NK-92 treated with Interleukin-12 subunit alpha and Interleukin-12 subunit beta, amount 100 ng/mL, for 24 hours (cell line): ENCODE measurements at regions not wholly inside any gene's neighbourhood (a gene's known extent, or its start where the extent isn't known, plus 50 kb on each side); places are given as distances from the start of the nearest gene placed in this dataset.

Experiments
- DNase-seq: peaks from one replicate; lab custom pipeline; 2025; lab: John Stamatoyannopoulos, UW

DNA sequence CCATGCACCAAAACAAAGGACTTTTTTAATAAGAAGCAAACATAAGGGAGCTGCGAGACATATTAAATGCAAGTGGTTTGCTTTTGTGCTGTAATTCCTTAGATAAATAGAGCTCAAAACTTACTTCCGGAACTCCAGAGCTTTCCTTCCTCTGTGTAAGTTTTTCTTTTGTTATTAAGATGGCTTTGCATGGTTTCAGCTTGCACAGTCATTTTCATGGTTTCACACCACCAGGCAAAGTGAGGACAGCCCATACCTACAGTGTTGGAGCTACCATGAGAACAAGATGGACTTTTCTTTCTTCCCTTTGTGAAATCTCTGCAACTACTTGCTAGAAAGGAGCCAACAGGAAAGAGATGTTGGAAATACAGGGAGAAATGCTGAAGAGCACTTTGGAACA, 368.0 kb downstream of the SETD4 start:
- DNase-seq, result no peak

DNA sequence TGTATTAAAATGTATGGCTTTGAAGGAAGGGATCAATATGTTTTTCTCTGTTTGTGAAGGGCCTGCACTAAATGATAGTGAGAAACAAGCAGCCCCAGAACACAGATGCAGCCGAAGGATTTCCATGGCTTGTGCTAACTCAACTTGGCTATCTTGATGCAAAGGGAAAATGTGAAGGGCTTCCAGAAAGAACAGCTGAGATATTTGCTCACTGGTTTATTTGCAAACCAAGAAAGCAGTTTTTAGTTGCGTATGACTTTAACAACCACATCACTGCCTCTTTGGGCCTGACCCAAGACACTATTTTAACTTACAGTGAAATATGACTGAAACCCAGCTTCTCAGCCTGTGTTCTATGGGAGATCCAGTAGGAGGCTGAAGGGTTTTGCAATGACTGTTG, 369.9 kb downstream of the SETD4 start:
- no peak for DNase-seq

DNA sequence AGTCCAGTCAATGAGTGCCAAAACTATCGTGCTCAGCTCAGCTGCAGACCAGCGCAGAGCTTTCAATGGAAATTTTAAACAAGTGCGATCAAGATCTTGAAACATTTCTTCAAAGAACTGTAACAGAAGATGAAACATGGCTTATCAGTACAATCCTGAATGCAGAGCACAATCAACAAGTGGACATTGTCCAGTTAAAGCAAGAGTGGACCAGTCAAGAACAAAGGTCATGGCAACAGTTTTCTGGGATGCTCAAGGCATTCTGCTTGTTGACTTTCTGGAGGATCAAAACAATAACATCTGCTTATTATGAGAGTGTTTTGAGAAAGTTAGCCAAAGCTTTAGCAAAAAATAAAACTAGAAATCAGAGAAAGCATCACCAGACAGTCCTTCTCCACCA, 374.2 kb downstream of the SETD4 start:
- DNase-seq, result no peak

GRCh38 chr21:35683664-35684304, 376.5 kb downstream of the SETD4 start:
- DNase-seq, result no peak

- DNase-seq, result no peak
Observed at GRCh38 chr21:35682904-35683549, 377.3 kb downstream of the SETD4 start.

GRCh38 chr21:35681946-35682345, 378.4 kb downstream of the SETD4 start:
- no peak for DNase-seq

GRCh38 chr21:35679076-35679475, 381.2 kb downstream of the SETD4 start:
- no peak for DNase-seq

GRCh38 chr21:35678393-35678792, 381.9 kb downstream of the SETD4 start:
- no peak for DNase-seq

DNA sequence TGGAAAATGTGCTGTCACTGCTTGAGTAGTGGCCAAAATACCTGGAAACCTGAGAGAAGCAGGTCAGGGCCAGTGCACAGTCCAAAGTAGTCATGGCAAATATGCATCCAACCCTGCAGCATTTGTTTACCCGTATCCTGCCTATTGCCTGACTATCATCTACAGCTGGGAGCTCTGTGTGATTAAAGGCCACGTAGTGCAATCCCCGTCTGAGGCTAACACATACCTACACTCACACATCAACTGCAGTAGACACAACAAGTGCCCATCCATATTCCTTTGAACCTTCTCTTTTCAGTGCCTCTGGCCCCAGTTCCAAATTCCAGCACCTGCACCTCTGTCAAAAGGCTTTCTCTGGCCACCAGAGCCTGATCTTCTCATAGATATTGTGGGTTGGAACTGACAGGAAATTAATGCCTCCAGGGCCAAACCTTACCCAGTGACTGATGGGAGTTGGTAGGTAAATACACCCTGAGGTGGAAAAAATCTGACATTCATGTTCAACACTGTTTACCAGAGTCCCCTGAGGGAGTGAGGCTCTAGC, 383.0 kb downstream of the SETD4 start:
- DNase-seq, result no peak

DNA sequence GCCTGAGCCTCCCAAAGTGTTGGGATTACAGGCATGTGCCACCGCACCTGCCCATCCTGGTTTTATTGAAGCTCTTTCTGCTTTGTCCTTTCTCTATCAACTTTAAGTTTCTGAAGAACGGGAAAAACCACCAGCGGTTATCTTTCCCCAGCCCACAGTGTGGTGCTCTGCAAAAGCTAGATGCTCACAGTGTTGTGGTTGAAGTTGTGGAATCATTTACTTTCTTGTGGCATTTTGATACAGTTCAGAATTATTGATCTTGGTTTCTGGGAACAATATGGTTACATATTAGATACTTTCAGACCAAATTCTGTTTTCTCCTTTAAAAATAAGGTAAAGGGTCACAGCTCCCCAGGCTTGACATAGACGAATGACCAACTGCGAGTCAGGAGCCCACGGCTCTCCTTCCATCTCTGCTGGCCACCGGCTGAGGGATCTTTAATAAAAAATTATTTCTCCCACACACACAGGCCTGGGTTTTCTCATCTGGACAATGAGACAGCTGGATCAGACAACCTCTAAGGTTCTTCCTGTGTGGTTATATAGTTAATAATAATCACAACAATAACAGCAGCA, 385.3 kb downstream of the SETD4 start:
- DNase-seq, result no peak

GRCh38 chr21:35674091-35674671, 386.1 kb downstream of the SETD4 start:
- no peak for DNase-seq

GRCh38 chr21:35672313-35672712, 388.0 kb downstream of the SETD4 start:
- no peak for DNase-seq

- DNase-seq, result no peak
Observed at GRCh38 chr21:35664683-35665082, 395.6 kb downstream of the SETD4 start.

DNA sequence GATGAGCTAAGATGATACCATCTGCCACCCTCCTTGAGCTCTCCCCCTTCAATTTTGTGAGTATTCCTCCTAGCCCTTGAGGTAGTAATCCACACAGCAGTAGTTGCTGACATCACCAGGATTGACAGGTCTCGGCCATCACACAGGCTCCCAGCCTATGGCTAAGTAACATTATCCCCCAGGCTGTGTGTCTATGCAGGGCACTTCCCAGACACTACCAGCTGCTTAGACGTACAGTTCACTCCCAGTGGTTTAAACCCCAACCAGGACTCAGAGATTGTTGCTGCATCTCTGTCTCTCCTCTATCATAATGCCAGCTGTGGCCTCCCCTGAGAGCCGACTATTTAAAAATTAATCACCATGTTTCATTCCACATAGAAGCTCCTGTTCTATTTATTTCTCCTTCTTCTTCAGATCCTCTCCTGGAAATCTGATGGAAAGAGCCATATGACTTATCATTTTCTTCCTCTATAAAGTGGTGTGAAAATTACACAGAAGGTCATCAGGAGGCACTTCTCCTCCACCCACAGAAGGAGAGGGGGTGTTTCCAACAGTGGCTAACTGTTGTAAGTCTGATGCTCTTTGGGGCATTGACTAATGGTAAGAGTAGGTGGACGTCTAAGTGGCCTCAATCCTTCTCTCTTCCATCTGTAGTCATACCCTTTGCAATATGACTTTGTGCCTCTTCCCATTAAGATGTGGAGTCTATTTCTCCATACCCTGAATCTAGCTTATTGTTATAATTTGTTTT, 396.3 kb downstream of the SETD4 start:
- no peak for DNase-seq

GRCh38 chr21:35658242-35658641, 402.1 kb downstream of the SETD4 start:
- DNase-seq, result no peak

DNA sequence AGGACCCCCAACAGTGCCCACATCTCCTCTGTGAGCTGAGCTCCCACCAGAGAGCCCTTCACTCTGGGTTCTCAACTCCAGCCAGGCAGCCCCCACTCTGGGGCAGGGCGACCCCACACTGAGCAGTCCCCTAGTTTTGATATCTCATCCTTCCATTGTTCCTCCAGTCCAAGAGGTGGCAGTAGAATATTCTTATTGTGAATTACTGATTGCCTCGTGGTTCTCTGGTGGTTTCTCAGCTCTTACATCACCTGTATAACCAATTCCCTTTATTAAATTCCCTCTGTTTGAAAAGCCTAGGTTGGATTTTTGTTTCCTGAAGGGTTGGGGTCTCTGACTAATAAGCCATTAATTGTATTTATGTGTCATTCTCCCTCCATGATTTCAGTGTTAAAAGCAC, 407.5 kb downstream of the SETD4 start:
- DNase-seq, result no peak

- no peak for DNase-seq
Observed at GRCh38 chr21:35652196-35652595, 408.1 kb downstream of the SETD4 start.

DNA sequence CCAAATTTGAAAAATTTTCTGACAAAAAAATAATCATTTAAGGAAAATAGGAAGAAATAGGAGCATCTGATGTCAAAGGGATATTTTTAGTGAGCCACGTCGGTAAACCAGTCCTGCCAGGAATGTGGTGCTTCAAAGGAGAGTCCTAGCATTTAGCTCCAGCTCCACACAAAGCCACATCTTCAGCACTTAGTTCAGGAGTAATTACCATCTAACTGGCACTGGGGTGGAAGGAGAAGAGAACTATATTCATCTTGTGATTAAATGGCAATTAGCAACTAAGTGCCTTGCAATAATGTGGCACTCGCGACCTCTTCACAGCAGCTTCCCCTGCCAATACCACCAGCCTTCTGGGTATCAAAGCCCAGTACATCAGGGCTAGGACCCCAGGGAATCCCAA, 409.1 kb downstream of the SETD4 start:
- no peak for DNase-seq

- no peak for DNase-seq
Observed at GRCh38 chr21:35649186-35649585, 411.1 kb downstream of the SETD4 start.

GRCh38 chr21:35648512-35648911, 411.8 kb downstream of the SETD4 start:
- no peak for DNase-seq

- DNase-seq, result no peak
Observed at GRCh38 chr21:35646606-35647005, 413.7 kb downstream of the SETD4 start.

DNA sequence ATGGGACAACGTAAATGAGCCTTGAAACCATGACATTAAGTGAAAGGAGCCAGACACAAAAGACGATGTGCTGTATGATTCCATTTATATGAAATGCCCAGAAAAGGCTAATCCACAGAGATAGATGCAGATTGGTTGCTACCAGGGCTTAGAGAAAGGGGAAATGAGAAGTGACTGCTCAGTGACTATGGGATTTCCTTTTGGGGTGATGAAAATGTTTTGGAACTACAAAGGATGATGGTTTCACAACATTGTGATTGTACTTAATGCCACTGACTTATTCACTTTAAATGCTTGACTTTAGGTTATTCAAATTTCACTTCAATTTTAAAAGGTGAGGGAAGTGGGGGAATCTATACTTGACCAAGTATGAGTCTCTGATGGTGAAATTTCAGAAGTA, 414.3 kb downstream of the SETD4 start:
- no peak for DNase-seq
